ENCODE measurements at regions not wholly inside any gene's neighbourhood (a gene's known extent, or its start where the extent isn't known, plus 50 kb on each side); places are given as distances from the start of the nearest gene placed in this dataset.

GRCh38 chr5:104708027-104708426 lies 1145.4 kb upstream of the NUDT12 start:
- intact Hi-C loops (cut with micrococcal nuclease), result no loop called here

DNA sequence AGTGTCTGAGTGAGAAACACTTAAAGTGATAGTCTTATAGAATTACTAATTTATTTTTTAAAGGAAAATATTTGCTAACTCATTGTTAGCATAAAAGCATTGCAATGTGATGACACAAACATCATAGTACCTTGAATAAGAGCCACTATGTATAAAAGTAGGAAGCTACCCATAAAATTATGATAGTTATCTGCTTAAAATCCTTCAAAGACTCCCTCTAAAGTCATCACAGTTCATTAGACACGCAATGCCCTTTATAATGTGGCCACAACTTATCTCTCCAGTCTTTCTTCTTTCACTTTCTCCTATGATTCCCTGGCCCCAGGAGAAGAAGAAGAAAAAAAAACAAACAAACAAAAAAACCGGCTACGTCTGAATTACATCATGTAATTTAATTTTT lies 1144.0 kb upstream of the NUDT12 start:
- intact Hi-C loops (cut with micrococcal nuclease), result no loop called here

DNA sequence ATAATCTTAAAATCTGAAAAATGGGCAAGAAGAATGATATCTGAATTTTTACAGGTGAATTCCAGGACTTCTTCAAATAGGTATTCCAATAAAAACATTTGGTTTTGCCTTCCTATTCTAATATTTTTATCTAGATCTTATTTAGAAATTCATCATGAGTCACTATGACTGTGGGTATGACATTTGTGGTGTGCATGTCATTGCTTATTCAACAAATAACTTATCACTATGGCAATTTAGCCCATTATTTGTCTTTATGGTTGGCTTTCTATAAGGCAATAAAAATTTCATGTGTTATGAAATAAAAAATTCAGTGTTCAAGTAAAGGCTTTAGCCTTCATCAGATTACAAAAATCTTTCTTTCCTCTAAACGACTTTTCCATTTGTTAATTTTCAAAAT lies 1139.6 kb upstream of the NUDT12 start:
- intact Hi-C loops (cut with micrococcal nuclease), result no loop called here

- intact Hi-C loops (cut with micrococcal nuclease), result no loop called here
These were observed 1136.8 kb upstream of the NUDT12 start for GRCh38 chr5:104699438-104699837.

- intact Hi-C loops (cut with micrococcal nuclease), result no loop called here
These were observed 1098.7 kb upstream of the NUDT12 start for GRCh38 chr5:104661256-104661655.

GRCh38 chr5:104659497-104659896 lies 1096.9 kb upstream of the NUDT12 start:
- intact Hi-C loops (cut with micrococcal nuclease), result no loop called here

DNA sequence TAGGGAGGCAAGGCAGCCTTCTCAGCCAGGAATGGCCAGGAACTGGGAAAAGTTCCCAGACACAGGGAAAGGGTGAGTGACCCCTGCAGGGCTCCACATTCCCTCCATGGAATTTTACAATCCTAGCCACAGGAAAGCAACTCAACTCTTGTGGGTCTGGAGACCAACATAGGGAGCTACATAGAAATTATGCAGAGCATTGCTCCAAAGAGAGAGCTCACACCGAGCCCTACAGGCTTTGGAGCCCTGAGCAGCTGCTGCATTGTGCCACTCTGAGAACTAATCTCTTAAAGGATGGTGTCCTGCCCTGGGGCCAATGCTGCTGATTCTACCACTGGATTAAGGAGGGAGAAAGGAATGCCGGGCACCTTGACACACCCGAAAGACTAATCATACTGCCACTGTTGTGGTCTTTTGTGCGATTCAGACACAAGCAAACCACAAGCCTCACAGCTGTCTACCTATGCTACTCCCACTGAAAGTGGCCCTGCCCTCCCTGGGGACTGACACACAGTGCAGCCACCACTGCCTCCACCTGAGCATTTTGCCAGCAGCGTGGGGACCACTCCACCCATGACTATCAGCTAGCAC lies 1089.8 kb upstream of the NUDT12 start:
- intact Hi-C loops (cut with micrococcal nuclease), result no loop called here

DNA sequence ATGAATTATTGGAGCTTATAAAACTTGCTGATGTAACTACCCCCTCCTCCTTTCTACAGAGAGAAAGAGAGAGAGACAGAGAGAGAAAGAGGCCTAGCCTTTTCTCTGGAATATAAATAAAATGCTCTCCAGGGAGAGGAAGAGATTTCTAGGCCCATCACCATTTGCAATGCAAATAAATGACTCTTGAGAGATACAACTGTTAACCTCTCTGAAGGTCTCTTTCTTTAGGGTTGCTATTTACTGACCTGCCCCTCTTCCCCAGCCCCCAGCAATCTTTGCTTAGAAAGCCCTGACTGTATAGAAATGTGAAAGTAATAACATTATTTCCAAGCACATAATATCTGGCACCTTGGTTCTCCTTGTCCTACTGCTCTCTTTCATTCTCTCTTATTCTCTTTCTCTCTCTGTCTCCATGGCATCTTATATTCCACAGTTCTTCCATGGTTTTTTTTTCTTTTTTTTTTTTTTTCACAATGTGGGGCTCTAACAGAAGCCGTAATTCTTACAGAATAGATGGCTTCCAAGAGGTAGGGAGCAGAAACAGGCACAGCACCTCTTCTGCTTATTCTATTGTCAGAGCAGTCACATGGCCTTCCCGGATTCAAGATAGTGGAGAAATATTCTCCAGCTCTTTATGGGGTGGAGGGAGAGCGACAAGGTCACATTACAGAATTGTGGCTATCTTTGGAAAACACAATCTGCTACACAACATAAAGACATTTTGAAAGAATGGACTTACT lies 1087.9 kb upstream of the NUDT12 start:
- intact Hi-C loops (cut with micrococcal nuclease), result no loop called here

DNA sequence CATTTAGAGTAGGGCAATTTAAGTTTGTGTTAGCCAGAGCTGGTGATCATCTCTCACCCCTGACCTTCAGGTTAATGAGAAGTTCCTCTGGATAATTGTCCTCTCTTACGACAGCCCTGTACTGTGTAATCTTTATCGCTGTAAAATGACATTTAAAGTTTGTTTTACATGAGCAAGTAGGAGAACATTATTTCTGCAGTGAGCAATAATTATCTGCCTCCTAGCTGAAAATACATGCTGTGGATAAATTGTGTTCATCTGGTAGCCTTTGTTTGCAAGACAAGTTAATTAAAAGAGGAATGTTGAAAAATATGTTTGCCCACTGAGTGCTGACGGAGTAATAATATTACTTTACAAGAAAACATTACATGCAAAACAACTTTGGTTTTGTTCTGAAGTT lies 1083.8 kb upstream of the NUDT12 start:
- intact Hi-C loops (cut with micrococcal nuclease), result no loop called here

DNA sequence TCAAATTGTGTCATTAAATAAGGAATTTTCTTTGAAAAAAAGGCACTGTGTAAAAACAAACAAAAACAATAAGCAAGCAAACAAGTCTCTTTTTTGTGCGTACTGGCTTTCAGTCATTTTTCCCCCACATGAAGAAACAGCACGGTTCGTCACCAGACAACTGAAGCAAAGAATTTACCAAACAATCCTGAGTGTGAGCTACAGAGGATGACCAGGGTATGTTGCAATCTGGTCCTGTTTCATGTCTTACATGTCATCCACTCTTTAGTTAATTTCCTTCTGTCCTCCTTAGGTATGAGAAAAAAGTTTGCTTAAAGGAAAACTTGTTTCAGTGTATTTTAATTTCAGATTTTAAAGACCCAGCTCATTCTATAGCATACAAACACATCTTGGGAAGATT lies 1080.7 kb upstream of the NUDT12 start:
- intact Hi-C loops (cut with micrococcal nuclease), result no loop called here

DNA sequence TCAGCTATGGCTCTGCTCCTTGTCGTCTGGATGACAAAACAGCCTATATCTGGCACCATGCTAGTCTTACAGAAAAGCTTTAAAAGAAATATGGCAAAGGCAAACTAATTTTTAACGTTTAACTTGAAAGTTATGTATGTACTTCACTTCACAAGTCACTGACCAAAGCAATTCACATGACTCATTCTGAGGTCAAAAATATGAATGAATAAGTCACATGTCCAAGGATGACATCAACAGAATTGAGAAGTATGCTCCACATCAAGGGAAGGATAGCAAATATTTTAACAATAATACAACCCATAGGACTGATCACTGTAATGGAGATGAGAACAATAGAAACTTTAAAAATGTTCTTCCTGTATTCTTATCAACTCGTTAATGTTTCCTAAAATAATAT lies 1072.6 kb upstream of the NUDT12 start:
- intact Hi-C loops (cut with micrococcal nuclease), result no loop called here

DNA sequence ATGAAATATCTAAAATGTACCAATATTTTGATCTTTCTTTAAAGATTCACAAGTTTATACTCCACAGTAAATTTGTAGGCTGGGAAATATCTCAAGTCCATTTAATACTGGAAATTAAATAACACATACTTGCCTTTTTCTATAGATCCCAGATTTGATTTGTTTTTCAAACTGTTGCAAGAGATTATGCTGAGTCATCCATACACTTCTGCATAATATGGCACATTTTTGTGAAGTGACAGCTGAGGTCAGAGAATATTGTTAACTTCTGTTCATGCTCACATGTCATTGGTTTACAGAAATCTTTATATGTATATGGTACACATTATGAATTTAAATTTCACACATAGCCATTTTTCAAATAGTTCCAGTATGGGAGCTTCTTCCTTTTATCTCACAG lies 1066.3 kb upstream of the NUDT12 start:
- intact Hi-C loops (cut with micrococcal nuclease), result no loop called here

DNA sequence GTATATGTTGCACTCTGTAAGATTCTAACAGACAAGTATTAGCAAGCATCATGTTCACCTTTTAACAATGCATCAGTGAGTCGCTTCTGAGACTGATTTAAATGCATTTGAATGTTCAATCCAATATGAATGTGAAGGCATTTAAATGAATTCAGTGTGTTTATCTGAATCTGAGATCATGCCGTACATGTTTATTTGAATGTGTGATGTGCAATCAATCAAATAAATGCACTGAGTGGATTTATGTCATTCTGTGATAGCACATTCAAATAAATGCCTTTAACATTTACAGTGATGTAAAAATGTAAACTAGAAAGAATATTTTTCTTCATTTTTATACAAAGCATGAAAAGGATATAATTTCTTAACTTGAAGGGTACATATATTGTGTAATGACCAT lies 1063.5 kb upstream of the NUDT12 start:
- intact Hi-C loops (cut with micrococcal nuclease), result no loop called here

DNA sequence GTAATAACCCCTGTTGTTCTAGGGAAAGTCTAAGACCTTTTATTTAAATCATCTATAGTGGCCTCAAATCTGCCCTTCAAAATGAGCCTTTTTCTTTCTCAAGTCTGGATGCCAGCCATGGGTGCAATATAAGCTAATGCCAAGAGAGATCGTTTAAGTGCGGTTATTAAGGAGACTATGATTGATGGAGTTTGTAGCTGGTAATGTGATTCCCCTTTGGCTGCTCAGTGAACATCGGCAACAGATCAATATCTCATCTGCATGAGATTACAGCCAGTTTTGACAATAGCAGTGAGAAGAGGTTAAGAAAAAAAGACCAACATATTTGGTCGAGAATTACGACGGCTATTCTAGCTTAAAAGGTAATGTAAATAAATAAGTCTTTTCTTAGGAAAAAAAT lies 1049.4 kb upstream of the NUDT12 start:
- intact Hi-C loops (cut with micrococcal nuclease), result no loop called here

DNA sequence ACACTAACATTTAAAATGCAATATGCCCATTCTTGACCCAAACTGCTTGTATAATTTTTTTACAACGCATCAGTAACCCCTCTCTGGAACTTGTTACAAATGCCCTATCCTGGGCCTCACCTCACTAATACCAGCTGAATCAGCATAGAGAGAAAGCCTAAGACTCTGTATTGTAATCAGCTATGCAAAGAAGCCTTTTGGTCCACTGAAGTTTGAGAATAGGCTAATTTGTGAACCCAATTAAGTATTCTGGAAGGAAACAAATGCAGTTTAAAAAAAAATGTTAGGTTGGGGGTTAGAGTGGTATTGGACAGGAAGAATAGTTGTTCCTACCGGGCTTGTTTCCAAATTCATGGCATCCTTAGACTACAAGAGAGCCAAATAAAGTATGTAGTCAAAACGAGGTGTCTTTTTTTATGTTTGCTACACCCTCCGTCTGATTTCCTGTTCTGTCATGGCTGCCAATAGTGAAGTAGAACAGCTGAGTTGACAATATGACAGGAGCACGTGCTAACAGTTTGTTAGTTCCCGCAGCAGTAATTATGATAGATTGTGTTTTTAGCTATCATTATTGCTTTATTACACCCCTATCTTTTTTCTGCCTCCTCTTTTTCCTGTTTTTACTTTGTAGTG lies 1048.7 kb upstream of the NUDT12 start:
- intact Hi-C loops (cut with micrococcal nuclease), result no loop called here

DNA sequence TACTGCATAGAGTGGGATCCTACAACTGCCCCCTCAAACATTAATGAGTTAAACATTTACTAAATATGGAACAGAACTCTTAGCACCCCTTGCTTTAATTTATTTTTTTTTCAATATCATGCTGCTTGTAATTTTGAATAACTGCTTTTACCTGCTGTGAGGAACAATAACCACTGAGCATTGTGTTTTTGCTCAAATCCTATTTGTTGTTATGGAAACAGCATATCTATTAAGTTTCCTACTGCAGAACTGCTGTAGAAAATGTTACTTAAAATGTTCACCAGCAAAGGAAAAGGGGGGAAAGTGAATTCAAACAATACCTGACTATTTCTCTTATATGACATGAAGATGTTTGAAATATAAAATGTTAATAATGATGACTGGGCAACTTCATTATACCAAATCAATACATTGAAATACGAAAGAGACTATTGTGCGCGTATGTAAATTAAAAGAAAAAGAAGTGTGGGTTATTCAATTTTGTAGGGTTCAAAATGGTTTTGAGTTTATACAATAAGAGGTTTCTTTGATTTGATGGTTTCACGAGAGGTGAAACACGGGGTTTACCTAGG lies 1043.8 kb upstream of the NUDT12 start:
- intact Hi-C loops (cut with micrococcal nuclease), result no loop called here

DNA sequence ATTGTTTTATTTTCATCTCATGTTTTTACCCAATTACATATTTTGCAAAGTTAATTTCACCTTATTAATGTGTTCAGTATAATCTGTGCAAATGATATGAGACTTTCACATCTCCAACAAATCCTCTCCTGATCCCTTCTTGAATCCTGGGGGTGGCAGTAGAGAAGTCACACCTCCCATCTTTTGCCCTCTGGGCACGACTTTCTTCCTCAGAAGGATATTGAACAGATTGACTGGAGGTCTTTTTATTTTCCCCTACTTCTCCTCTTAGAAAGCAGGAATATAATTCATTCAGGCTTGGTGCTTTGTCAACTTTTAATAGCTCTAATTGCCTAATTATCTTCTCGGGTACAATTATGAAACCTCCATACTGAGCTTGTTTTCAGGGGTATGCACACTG lies 1037.1 kb upstream of the NUDT12 start:
- intact Hi-C loops (cut with micrococcal nuclease), result no loop called here

DNA sequence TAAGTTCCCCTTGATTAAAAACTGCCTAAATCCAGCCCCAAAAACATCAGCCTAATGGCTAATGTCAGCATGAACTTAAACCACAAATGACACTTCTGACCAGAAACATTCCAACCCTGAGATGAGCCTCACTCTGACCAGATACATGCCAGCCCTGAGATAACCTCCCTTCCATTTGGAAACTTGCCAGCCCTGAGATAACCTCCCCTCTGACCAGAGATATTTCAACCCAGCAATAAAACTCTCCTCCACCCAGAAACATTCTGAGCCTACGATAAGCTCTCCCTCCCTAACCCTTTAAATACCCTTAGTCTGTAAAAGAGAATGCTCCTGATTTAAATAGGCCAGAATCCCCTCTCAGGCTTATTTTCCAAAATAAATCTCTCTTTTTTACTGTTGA lies 1035.7 kb upstream of the NUDT12 start:
- intact Hi-C loops (cut with micrococcal nuclease), result no loop called here

DNA sequence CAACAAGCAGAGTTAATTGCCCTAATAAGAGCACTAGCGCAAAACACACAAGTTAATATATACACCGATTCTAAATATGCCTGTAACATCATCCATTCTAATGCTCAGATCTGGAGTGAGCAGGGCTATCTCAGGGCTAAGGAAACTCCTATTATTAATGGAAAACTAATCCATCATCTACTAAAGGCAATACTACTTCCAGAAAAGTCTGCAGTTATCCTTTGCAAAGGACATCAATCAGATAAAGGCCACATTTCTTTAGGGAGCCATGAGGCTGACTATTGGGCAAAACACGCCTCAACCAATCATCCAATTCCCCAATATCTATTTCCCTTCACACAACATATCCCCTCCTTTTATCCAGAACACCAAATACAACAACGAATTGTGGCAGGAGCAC lies 1032.3 kb upstream of the NUDT12 start:
- intact Hi-C loops (cut with micrococcal nuclease), result no loop called here

DNA sequence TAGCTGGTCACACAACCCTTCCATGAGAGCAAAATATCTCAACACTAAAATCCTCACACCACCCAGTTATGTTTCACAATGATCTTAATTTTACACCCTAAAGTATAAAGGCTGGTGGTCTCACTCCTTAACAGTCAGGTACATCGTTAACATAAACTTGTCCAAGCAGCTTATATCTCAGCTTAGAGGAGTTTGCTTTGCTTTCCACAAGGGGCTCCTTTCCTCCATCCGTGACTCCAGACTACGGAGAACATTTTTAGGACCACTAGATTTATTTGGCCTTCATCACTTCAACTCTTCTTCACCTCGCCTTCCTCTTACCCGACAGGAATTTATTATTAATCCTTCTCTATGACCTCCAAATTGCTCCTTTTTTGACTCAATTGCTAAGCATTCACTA lies 1014.1 kb upstream of the NUDT12 start:
- intact Hi-C loops (cut with micrococcal nuclease), result no loop called here

DNA sequence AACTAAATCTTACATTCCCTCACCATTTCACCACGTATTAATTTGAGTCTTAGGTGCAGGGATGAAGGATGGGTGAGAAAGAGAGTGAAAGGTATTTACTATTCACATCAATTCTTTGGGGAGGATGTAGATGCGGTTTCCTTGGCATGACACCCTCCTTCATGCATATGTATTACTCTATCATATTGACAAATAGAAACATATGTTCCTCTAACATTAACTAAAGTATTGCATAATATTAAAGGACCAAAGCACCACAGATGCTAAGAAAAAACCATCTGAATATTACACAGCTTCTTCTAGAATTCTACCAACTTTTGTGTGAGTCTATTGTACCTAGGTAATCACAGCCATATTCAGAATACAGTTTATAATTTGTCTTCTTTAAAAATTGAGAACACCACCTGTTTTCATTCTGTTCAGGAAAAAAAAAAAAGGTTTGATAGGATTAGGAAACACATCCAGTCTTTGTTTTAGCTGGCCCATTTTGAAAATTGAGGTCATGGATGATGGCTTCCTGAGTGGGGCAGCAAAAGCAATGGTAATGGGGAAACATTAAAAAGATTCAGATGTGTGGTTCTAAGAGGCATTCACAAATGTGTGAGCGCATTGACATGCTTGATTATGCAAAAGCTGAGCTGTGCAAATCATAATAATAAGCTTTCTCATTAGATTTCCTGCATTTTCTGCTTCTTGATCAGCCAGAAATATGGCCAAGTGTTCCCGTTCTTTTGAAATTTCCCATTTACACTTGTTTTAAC lies 1011.5 kb upstream of the NUDT12 start:
- intact Hi-C loops (cut with micrococcal nuclease), result no loop called here

DNA sequence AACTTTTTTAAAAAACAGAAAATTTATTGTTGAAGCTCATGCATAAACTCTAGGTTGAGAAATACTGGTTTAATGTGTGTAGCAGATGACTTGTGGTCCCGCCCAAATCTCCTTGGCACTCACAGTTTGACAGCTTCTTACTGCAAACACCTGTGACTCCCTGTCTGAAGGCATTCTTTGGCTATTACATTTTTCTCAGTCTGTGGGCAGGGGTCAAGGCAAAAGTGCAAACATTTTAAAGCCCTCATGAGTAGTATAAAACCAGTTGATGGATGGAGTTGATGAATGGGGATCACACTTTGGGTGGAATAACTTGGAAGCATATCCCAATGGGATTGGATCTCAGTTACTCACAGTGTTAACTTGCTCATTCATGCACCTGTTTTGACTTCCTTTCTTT lies 1007.0 kb upstream of the NUDT12 start:
- intact Hi-C loops (cut with micrococcal nuclease), result no loop called here
